Ramos (cell line): ENCODE measurements at regions not wholly inside any gene's neighbourhood (a gene's known extent, or its start where the extent isn't known, plus 50 kb on each side); places are given as distances from the start of the nearest gene placed in this dataset.
"Not testable (repeated sequence)": the region's sequence is repeated elsewhere in the genome, so short reads cannot be mapped to it uniquely, and the experiment has no call there.

ENCODE experiments used
- in situ Hi-C: fragments of 300-500 bp; cut with MboI; formaldehyde crosslinking; loops from one replicate; pipeline ENCODE4 v1.14.3; 2022; ENCODE audit warnings: low sequenced_read_pairs; ENCODE audit not compliant: unreplicated experiment

GRCh38 chr17:34076743-34077631, 178.1 kb upstream of the CCL2 start:
- in situ Hi-C loops = no loop called here

DNA sequence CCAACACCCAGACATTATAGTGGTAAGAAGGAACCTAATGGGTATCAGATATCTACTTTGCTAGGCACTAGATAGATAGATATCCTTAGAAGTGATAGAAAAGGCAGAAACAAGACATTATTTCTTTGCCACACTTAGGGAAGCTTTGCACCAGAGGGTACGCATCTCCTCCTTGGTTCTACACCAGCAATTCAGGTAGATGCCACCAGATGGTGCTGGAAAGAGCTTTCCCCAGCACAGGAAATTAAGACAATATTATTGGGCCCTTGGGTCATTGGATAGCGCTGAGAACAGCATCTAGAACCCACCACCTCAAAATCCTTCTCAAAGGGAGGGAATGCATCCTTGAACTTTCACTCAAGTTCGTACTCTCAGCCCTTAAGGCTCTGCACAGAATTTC, 173.8 kb upstream of the CCL2 start:
- in situ Hi-C loops = no loop called here

DNA sequence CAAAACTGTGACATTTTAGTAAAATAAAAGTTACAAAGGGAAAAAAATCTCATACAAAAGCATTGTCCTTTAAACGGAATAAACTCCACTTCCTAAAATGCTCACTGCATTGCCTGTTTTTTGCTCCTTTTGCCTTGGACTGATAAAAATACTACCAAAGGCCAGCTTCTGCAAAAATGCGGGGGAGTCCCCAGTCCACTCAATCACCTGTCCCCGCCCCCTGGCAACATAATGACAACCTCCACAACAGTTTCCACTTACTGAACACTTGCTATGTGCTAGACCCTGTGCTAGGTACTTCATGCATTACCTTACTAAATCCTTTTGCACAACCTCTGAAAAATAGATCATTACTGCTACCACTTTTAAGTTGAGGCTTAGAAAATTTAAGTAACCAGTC, 172.7 kb upstream of the CCL2 start:
- in situ Hi-C loops = no loop called here

DNA sequence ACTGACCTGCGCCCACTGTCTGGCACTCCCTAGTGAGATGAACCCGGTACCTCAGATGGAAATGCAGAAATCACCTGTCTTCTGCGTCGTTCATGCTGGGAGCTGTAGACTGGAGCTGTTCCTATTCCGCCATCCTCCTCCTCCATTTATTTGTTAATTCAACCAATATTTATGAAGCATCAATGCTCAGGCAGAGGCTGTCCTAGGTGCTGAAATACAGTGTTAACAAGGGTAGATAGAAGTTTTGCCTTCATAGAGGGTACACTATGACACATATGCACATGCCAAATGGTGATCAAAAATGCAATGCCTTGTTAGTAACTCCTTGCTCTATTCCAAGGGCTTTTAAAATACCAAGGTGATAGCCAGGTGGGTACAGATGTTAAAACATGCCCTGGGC, 166.0 kb upstream of the CCL2 start:
- in situ Hi-C loops = not testable (repeated sequence)

DNA sequence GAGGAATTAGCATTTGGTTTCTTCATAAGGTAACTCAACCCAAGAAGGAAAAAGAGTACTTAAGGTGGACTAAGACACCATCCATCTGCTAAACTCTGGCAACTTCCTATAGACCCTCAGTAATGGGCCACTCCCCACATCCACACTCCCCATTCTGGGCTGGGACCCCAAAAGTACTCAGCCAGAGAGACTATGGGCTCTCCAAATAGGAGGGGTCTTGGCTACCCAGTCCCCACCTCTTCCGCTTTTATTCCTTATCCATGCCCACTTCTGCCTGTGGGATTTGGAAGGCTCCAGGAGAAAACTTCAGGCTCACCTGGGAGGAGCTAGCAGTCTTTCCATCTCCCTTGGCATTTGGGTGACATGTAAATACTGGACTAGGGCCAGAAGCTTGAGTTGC, 164.5 kb upstream of the CCL2 start:
- in situ Hi-C loops = no loop called here

GRCh38 chr17:34091975-34092374, 163.1 kb upstream of the CCL2 start:
- in situ Hi-C loops = no loop called here

DNA sequence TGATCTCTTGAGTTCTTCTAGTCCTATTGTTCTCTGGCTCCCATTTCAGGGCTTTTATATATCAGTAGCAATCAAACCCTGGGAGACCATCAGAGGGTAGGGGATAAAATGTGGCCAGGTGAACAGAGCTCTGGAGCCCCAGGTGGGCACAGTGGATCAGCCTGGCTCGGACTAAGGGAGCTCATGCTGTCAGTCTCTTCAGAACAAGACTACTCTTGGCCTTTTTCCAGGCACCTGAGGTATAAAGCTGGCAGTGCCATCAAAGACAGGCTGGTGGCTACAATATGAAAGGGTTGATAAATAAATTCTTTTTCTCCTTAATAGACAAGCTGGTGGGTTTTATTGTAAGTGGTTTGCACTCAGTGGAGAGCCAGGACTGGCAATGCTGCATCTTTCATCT, 160.0 kb upstream of the CCL2 start:
- in situ Hi-C loops = no loop called here

GRCh38 chr17:34098699-34099098, 156.4 kb upstream of the CCL2 start:
- in situ Hi-C loops = no loop called here

- in situ Hi-C loops = no loop called here
Measured at GRCh38 chr17:34099859-34100515, 155.1 kb upstream of the CCL2 start.

- in situ Hi-C loops = no loop called here
Measured at GRCh38 chr17:34107019-34107418, 148.1 kb upstream of the CCL2 start.

DNA sequence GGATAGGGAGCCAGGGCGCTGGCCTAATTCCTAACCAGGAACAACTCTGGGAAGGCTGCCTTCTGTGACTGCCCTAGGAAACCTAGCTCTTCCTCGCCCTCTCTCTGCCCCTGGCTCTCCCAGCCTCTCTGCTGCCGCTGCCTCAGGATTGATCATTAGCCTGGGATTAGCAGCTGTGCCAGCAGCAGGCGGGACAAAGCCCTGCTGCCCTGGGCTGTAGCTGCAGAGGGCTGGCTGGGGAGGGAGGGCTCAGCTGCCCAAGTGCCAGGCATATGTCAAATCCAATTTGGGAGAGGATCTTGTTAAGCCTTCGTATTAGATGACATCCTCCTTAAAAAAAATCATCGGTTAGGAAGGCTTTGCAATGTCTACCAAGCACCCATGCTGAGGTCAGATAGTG, 144.8 kb upstream of the CCL2 start:
- in situ Hi-C loops = no loop called here

DNA sequence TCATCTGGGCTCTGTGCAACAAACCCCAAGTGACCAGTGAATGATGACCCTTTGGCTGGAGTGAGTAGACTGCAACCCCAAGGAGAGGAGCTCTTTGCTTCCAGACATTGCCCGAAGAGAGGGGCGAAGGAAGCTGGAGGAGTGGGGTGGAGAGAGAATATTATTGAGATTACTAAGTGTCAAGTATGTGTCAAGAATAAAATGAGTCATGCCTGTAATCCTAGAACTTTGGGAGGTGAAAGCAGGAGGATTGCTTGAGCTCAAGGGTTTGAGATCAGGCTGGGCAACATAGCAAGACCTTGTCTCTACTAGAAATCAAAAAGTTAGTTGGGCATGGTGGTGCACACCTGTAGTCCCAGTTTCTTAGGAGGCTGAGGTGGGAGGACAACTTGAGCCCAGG, 142.0 kb upstream of the CCL2 start:
- in situ Hi-C loops = no loop called here

DNA sequence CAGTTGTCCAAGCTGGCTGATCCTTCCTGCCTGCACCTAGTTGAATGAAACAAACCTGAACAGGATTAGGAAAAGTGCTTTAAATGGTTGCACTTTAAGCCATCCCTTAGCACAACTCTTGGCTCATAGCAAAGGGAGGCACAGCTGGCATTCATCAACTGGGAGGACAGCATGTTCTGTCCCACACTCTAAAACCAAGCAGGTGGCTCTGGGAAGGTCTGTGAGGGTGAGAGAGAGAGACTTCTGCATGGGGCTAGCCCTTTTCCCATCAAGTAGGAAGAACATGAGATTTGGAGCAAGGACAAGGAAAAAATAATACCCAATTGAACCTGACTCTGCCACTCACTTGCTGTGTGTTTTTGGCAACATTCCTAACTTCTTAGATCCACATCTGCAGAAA, 140.9 kb upstream of the CCL2 start:
- in situ Hi-C loops = no loop called here

- in situ Hi-C loops = no loop called here
Measured at GRCh38 chr17:34116306-34116705, 138.8 kb upstream of the CCL2 start.

- in situ Hi-C loops = no loop called here
Measured at GRCh38 chr17:34117332-34117731, 137.8 kb upstream of the CCL2 start.

- in situ Hi-C loops = no loop called here
Measured at GRCh38 chr17:34117811-34118210, 137.3 kb upstream of the CCL2 start.

GRCh38 chr17:34118564-34118963, 136.5 kb upstream of the CCL2 start:
- in situ Hi-C loops = no loop called here

GRCh38 chr17:34121311-34121710, 133.8 kb upstream of the CCL2 start:
- in situ Hi-C loops = no loop called here

DNA sequence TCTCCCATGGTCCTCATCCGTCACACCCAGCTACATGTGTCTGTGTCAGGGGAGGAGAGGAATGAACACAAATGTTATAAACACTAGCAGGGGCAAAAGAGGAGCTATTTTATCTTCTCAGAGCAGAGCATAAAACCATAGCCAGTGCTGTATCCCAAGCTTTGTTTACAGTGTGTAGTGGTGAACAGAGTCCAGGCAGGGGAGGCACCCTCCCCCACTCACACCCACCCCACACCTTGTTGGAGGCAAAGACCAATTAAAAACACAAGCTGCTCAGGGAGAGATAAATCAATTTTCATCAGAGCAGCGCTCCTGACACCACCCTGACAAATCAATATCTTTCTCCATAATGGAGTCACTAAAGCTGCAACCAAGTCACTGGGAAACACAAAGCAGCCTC, 132.6 kb upstream of the CCL2 start:
- in situ Hi-C loops = no loop called here

DNA sequence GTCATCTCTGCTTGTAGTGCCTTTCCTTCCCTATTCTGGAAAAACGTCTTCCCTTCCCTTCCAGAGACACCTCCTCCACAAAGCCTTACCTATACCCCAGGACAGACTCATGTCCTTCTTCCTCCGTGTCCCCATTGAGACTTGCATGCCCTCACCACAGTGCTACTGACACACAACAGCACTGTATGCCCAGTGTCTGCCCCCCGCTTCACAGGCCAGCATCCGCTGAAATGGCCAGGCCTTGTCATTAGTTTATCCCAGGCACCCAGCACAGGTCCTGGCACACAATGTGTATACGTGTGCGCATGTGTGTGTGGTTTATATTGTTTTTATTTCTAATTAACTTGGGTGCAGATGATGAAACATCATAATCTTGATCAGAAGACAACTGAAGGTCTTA, 130.1 kb upstream of the CCL2 start:
- in situ Hi-C loops = loop anchor here (25.0 kb wide), 1 partner anchor 338 kb away; no protein-coding TSS in a partner anchor

DNA sequence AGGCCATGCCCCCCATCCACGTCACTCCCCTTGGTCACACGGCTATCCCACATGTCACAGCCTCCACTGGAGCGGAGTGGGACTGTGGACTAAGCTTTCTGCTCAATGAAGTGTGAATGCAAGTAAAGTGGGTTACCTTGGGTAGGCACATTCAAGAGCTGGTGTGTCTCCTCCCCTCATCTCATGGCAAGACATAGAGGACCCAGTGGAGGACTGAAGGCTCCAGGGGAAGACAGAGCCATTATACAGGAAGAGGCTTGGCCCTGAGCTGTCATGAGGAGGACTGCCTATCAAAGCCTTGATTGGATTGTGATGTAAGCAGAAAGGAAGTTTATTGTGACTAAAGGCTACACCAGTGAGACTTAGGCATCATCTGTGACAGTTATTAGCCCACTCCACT, 129.2 kb upstream of the CCL2 start:
- in situ Hi-C loops = loop anchor here (25.0 kb wide), 1 partner anchor 339 kb away; no protein-coding TSS in a partner anchor

- in situ Hi-C loops = loop anchor here (25.0 kb wide), 1 partner anchor 339 kb away; no protein-coding TSS in a partner anchor
Measured at GRCh38 chr17:34126496-34126895, 128.6 kb upstream of the CCL2 start.
